Spinal cord (tissue), 9 donors: ENCODE measurements at regions not wholly inside any gene's neighbourhood (a gene's known extent, or its start where the extent isn't known, plus 50 kb on each side); places are given as distances from the start of the nearest gene placed in this dataset.

Experiments used
- DNase-seq, 6 donors: peaks; one replicate each; pipeline versions ENCODE4 v3.0.0 to v3.0.0-alpha.2; 2013 to 2015; ENCODE audit warnings: low spot score in 6 of 6, low read depth in 4 of 6
- H3K27ac ChIP-seq: one replicate; pipeline ENCODE4 v1.5.1; 2013; ENCODE audit warnings: low read depth, low read length, control low read depth
- H3K27me3 ChIP-seq: one replicate; pipeline ENCODE4 v1.6.1; 2013; ENCODE audit warnings: low read length; ENCODE audit not compliant: control insufficient read depth, insufficient read depth
- H3K36me3 ChIP-seq: one replicate; pipeline ENCODE4 v1.6.1; 2013; ENCODE audit warnings: low read length; ENCODE audit not compliant: control insufficient read depth, insufficient read depth
- H3K4me1 ChIP-seq: one replicate; pipeline ENCODE4 v1.6.1; 2013; ENCODE audit warnings: low read length; ENCODE audit not compliant: control insufficient read depth, insufficient read depth
- H3K4me3 ChIP-seq: one replicate; pipeline ENCODE4 v1.5.1; 2013; ENCODE audit warnings: low read depth, low read length, control low read depth
- H3K9me3 ChIP-seq: one replicate; pipeline ENCODE4 v1.6.1; 2013; ENCODE audit warnings: low read length; ENCODE audit not compliant: control insufficient read depth, insufficient read depth
- WGBS: methylation state at CpG from one replicate; pipeline ENCODE4 v1.1.5; 2013; ENCODE audit warnings: missing lambda C conversion rate; ENCODE audit not compliant: insufficient coverage; 5-methylcytosine and 5-hydroxymethylcytosine counted together
- donor health status: healthy.

DNA sequence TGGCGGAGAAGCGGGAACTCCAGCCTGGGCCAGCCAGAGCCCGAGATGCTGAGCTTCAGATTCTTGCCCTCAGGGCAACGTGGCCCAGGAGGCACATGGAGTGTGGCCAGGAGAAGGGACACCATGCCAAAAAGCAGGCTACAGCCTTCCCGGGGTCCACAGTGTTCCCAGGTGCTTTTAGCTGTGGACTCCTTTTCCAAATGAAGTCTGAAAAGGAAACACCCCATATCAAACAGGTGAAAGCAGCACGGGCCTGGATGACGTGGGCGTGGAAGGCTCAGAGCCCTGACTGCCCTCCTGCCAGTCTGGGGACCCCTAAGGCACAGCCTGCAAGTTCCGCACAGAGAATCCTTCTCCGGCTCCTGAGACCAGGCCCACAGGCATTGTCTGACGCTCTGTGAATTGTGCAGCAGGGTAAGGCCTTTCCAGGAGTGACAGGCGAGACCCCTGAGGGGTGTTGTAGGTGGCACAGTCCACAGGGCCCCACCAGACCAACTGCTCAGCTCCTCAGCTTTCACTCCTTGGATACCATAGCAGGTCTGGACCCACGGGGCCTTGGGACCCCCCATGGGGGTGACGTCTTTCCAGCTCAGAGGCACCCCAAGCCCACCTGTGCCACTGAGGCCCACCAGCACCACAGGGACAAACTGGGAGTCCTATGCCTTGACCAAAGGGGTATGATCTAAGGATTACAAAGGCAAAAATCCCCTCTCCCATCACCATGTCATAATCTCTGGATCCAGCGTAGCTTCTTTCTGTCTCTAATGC is 69.6 kb upstream of the RAB6C start:
- Histone ChIP-seq H3K27me3 (no peaks in the 10 kb centered on the region), H3K27ac (no peak overlapping the region), H3K4me1 (peaks cover 17% of the 10 kb centered on the region), H3K4me3 (no peak overlapping the region), H3K9me3 (no peaks in the 10 kb centered on the region), H3K36me3 (no peaks in the 10 kb centered on the region)
- 76% methylated on average over 11 of the region's 15 CpGs for WGBS
- no peak for DNase-seq

- H3K9me3 ChIP-seq, result no peaks in the 10 kb centered on the region
- whole genome bisulfite sequencing, result 86% methylated on average over 9 of the region's 10 CpGs
- H3K4me1 ChIP-seq, result peaks cover 21% of the 10 kb centered on the region
- no peak overlapping the region for H3K27ac ChIP-seq
- no peak overlapping the region for H3K4me3 ChIP-seq
- H3K36me3 ChIP-seq, result no peaks in the 10 kb centered on the region
- no peaks in the 10 kb centered on the region for H3K27me3 ChIP-seq
- no peak for DNase-seq
Observed at GRCh38 chr2:129910446-129911362, 68.8 kb upstream of the RAB6C start.

DNA sequence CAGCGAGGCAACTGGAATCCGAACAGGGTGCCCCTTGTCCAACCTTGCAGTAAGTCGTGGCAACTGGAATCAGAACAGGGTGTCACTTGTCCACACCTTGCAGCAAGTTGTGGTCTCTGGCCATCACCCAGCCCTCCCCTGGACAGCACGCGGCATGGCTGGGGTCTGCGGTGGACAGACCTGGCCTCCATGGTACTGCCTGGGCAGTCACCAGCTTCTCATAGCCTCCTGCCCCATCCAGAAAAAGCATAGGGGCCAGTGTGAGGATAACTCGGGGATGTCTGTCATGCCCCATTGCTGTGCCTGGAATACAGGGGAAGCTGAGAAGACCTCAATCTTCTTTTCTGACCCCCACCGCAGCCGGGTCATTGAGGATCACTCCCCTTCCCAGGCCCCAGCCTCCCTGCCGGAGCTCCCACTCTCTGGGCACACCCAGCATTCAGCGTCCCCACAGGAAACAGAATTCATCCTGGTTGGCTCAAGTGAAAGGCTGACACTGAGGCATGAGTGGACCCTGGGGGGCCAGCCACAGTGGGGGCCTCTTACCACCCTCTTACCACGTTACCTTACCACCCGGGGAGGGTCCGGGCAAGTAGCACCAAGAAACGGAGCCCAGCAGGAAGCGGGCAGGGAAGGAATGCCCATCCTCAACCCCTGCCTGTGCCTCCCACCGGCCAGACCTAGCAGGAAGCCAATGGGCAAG is 68.0 kb upstream of the RAB6C start:
- H3K36me3 ChIP-seq, result no peaks in the 10 kb centered on the region
- DNase-seq, result no peak
- H3K27ac ChIP-seq, result no peak overlapping the region
- no peaks in the 10 kb centered on the region for H3K27me3 ChIP-seq
- no peaks in the 10 kb centered on the region for H3K9me3 ChIP-seq
- no peak overlapping the region for H3K4me3 ChIP-seq
- peaks cover 16% of the 10 kb centered on the region for H3K4me1 ChIP-seq
- WGBS, result 90% methylated on average over 14 of the region's 17 CpGs

- no peak for DNase-seq
- Histone ChIP-seq H3K27ac (no peak overlapping the region), H3K9me3 (no peaks in the 10 kb centered on the region), H3K36me3 (no peaks in the 10 kb centered on the region), H3K4me1 (peaks cover 12% of the 10 kb centered on the region), H3K27me3 (no peaks in the 10 kb centered on the region), H3K4me3 (no peak overlapping the region)
- WGBS, result 96% methylated on average over 23 of the region's 24 CpGs
Observed at GRCh38 chr2:129912066-129912820, 67.2 kb upstream of the RAB6C start.

DNA sequence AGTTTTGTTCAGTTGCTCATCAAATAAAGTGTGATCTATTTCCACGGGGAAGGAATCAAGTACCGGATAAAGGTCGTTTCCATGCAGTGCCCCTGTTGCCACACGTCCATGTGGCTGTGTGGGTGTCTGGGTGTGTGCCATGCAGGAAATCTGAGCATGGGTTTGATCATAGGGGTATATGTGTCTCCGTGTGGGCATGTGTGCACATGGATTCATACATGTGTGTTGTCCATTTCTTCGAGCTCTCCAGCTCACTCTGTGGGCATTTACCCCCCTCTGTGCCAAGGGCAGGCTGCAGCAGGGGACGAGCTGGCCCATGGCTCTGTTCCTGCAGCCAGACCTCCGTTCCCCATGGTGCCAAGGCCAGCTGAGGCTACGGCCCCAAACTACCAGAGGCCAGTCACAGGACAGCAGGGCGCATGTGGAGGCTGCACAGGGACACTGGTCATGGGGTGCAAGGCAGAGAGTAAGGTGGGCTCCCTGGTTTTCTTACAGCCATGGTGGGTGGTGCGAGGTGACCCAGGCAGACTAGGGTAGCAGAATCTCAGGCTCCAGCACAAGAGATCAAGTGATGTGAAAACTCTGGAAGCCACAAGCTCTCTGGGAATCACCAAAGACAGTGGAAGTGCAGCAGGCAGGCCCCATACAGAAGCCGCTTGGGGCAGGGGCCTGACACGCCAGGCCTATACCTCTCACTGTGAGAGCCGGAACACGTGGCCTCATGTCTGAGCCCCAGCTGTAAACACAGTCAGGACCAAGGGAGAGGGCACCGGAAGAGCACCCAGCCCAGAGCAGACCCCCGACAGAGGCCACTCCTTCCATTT is 66.4 kb upstream of the RAB6C start:
- Histone ChIP-seq H3K36me3 (no peaks in the 10 kb centered on the region), H3K4me3 (no peak overlapping the region), H3K27me3 (no peaks in the 10 kb centered on the region), H3K4me1 (peaks cover 12% of the 10 kb centered on the region), H3K27ac (no peak overlapping the region), H3K9me3 (peaks cover 2% of the 10 kb centered on the region)
- WGBS, result 91% methylated on average over 17 of the region's 17 CpGs
- DNase-seq, result no peak

GRCh38 chr2:129913695-129914495 is 65.6 kb upstream of the RAB6C start:
- H3K27me3 ChIP-seq, result no peaks in the 10 kb centered on the region
- H3K36me3 ChIP-seq, result no peaks in the 10 kb centered on the region
- no peak for DNase-seq
- H3K4me3 ChIP-seq, result no peak overlapping the region
- H3K4me1 ChIP-seq, result peaks cover 7% of the 10 kb centered on the region
- peaks cover 5% of the 10 kb centered on the region for H3K9me3 ChIP-seq
- WGBS, result 78% methylated on average over 8 of the region's 11 CpGs
- no peak overlapping the region for H3K27ac ChIP-seq

GRCh38 chr2:129914538-129915302 is 64.7 kb upstream of the RAB6C start:
- no peak for DNase-seq
- Histone ChIP-seq H3K27me3 (no peaks in the 10 kb centered on the region), H3K36me3 (no peaks in the 10 kb centered on the region), H3K9me3 (peaks cover 11% of the 10 kb centered on the region), H3K27ac (no peak overlapping the region), H3K4me3 (no peak overlapping the region), H3K4me1 (peaks cover 6% of the 10 kb centered on the region)
- 61% methylated on average over 11 of the region's 11 CpGs for WGBS
